ENCODE measurements at regions not wholly inside any gene's neighbourhood (a gene's known extent, or its start where the extent isn't known, plus 50 kb on each side); places are given as distances from the start of the nearest gene placed in this dataset.

GRCh38 chr15:54884312-54884711 is 312.4 kb downstream of the RSL24D1 start:
- H3K36me3 ChIP-seq (ENCODE audit: control insufficient read depth in 1 of 2, insufficient read depth in 2 of 2, low read length in 2 of 2): no peaks in the 10 kb centered on the region
- H3K4me3 ChIP-seq (replicated peaks in 1 of 2; ENCODE audit: low read depth in 1 of 2, low read length in 2 of 2): no peak overlapping the region
- BruUV-seq (replicated peaks): no TSS peak
- no peak overlapping the region for H3K4me2 ChIP-seq (ENCODE audit: low read length)
- H2AFZ ChIP-seq (ENCODE audit: low read depth, low read length, poor library complexity, severe bottlenecking): no peak overlapping the region
- H3K79me2 ChIP-seq (ENCODE audit: insufficient read depth, low read length): no peaks in the 10 kb centered on the region
- RAD21 ChIA-PET (ENCODE audit: low non-redundant PET in 1 of 2, low total read pairs in 2 of 2, uncharacterized antibody in 2 of 2, unreplicated experiment in 2 of 2): no interaction called here
- H3K9me2 ChIP-seq (ENCODE audit: insufficient read depth): no peaks in the 10 kb centered on the region
- intact Hi-C loops (cut with micrococcal nuclease): no loop called here
- DNase-seq (ENCODE audit: low read depth, low spot score) (no peak), ATAC-seq (no peak)
- no peak overlapping the region for H3K27ac ChIP-seq (ENCODE audit: low read depth, low read length)
- TF ChIP-seq SRF (IDR thresholded peaks at IDR 0.05; ENCODE audit: low read depth) (no peak), SP1 (IDR thresholded peaks at IDR 0.05; ENCODE audit: low read depth) (no peak), SIN3A (IDR thresholded peaks at IDR 0.05; ENCODE audit: low read depth) (no peak), POLR2A (IDR thresholded peaks at IDR 0.05; ENCODE audit: borderline replicate concordance, extremely low read depth, insufficient read depth, insufficient read length) (no peak)
- no peaks in the 10 kb centered on the region for H3K4me1 ChIP-seq (ENCODE audit: control insufficient read depth in 1 of 2, insufficient read depth in 2 of 2, low read length in 2 of 2)
- peaks cover 0 to 13% of the 10 kb centered on the region in 2 experiments; a peak in 2 of 4 replicates for H3K9me3 ChIP-seq (ENCODE audit: control insufficient read depth in 1 of 2, insufficient read depth in 1 of 2, low read depth in 1 of 2, low read length in 2 of 2)
- POLR2A ChIA-PET: no interaction called here
- CTCF ChIA-PET: no interaction called here
- H4K20me1 ChIP-seq (ENCODE audit: insufficient read depth): no peaks in the 10 kb centered on the region
- no peaks in the 10 kb centered on the region for H3K27me3 ChIP-seq (ENCODE audit: insufficient read depth, low read length)
- no peak overlapping the region for H3K9ac ChIP-seq (ENCODE audit: low read length)

GRCh38 chr15:54859982-54860381 is 336.8 kb downstream of the RSL24D1 start:
- ATAC-seq (no peak), DNase-seq (ENCODE audit: low read depth, low spot score) (no peak)
- Histone ChIP-seq H3K27me3 (ENCODE audit: insufficient read depth, low read length) (no peaks in the 10 kb centered on the region), H3K4me1 (ENCODE audit: control insufficient read depth in 1 of 2, insufficient read depth in 2 of 2, low read length in 2 of 2) (no peaks in the 10 kb centered on the region), H3K4me3 (replicated peaks in 1 of 2; ENCODE audit: low read depth in 1 of 2, low read length in 2 of 2) (no peak overlapping the region), H2AFZ (ENCODE audit: low read depth, low read length, poor library complexity, severe bottlenecking) (no peak overlapping the region), H4K20me1 (ENCODE audit: insufficient read depth) (no peaks in the 10 kb centered on the region; the same call in 1 of the 2 replicates), H3K79me2 (ENCODE audit: insufficient read depth, low read length) (no peaks in the 10 kb centered on the region), H3K27ac (ENCODE audit: low read depth, low read length) (no peak overlapping the region), H3K4me2 (ENCODE audit: low read length) (no peak overlapping the region), H3K9ac (ENCODE audit: low read length) (no peak overlapping the region), H3K9me3 (ENCODE audit: control insufficient read depth in 1 of 2, insufficient read depth in 1 of 2, low read depth in 1 of 2, low read length in 2 of 2) (peaks cover 6 to 10% of the 10 kb centered on the region in 2 experiments; a peak in 3 of 4 replicates), H3K9me2 (ENCODE audit: insufficient read depth) (no peaks in the 10 kb centered on the region), H3K36me3 (ENCODE audit: control insufficient read depth in 1 of 2, insufficient read depth in 2 of 2, low read length in 2 of 2) (no peaks in the 10 kb centered on the region)
- ChIA-PET RAD21 (ENCODE audit: low non-redundant PET in 1 of 2, low total read pairs in 2 of 2, uncharacterized antibody in 2 of 2, unreplicated experiment in 2 of 2) (no interaction called here), POLR2A (no interaction called here), CTCF (no interaction called here)
- no peak for TF ChIP-seq POLR2A (IDR thresholded peaks at IDR 0.05; ENCODE audit: borderline replicate concordance, extremely low read depth, insufficient read depth, insufficient read length)
- TF ChIP-seq REST (IDR thresholded peaks at IDR 0.05; ENCODE audit: low read depth): no peak
- no peak for TF ChIP-seq EZH2 (IDR thresholded peaks at IDR 0.05)
- TF ChIP-seq RAD21 (IDR thresholded peaks at IDR 0.05; ENCODE audit: low read depth): no peak
- TF ChIP-seq MAX (IDR thresholded peaks at IDR 0.05): no peak
- no peak for TF ChIP-seq CBX3 (IDR thresholded peaks at IDR 0.05; ENCODE audit: low read depth)
- TF ChIP-seq ZBTB33 (IDR thresholded peaks at IDR 0.05; ENCODE audit: extremely low read depth, insufficient replicate concordance, low read length): no peak
- TF ChIP-seq ZNF274 (IDR thresholded peaks at IDR 0.05; ENCODE audit: low read depth, low read length): no peak
- TF ChIP-seq CEBPB (IDR thresholded peaks at IDR 0.05; ENCODE audit: low read depth): no peak
- intact Hi-C loops (cut with micrococcal nuclease): no loop called here
- no TSS peak for BruUV-seq (replicated peaks)

All from HCT116 (cell line).